Endothelial cell of umbilical vein (primary cell): ENCODE measurements at regions not wholly inside any gene's neighbourhood (a gene's known extent, or its start where the extent isn't known, plus 50 kb on each side); places are given as distances from the start of the nearest gene placed in this dataset.

Experiments used
- EZH2 ChIP-seq: IDR thresholded peaks from 2 replicates; pipeline ENCODE4 v1.6.1; 2012; ENCODE audit warnings: borderline replicate concordance, low read depth, mild to moderate bottlenecking, moderate library complexity, low read length, inconsistent platforms; ENCODE audit not compliant: severe bottlenecking
- JUN ChIP-seq: IDR thresholded peaks from 2 replicates; pipeline ENCODE4 v1.6.1; 2011; ENCODE audit warnings: borderline replicate concordance, low read depth; ENCODE audit not compliant: insufficient read length, insufficient read depth
- POLR2A ChIP-seq: IDR thresholded peaks from 2 replicates; pipeline ENCODE4 v1.6.1; 2012; ENCODE audit warnings: low read depth, mild to moderate bottlenecking, control low read depth, low read length
- POLR2AphosphoS5 ChIP-seq: IDR thresholded peaks from 2 replicates; pipeline ENCODE4 v1.6.1; 2012; ENCODE audit warnings: low read depth, mild to moderate bottlenecking, control low read depth, low read length, moderate library complexity; ENCODE audit not compliant: insufficient read depth
- TF ChIP-seq, protein P1 (sequence below), 2 donors: IDR thresholded peaks; 1 replicate in 1 of 2; 2 replicates in 1 of 2; pipeline ENCODE4 v1.5.1; 2011; ENCODE audit warnings: low read length in 2 of 2, mild to moderate bottlenecking in 2 of 2, moderate library complexity in 2 of 2, control low read depth in 1 of 2, inconsistent platforms in 1 of 2, low read depth in 1 of 2; ENCODE audit not compliant: insufficient read depth in 1 of 2; ENCODE audit errors: extremely low read depth in 1 of 2
- TF ChIP-seq, protein P2 (sequence below): IDR thresholded peaks from 2 replicates; pipeline ENCODE4 v1.6.1; 2011; ENCODE audit not compliant: insufficient read depth, insufficient read length

DNA sequence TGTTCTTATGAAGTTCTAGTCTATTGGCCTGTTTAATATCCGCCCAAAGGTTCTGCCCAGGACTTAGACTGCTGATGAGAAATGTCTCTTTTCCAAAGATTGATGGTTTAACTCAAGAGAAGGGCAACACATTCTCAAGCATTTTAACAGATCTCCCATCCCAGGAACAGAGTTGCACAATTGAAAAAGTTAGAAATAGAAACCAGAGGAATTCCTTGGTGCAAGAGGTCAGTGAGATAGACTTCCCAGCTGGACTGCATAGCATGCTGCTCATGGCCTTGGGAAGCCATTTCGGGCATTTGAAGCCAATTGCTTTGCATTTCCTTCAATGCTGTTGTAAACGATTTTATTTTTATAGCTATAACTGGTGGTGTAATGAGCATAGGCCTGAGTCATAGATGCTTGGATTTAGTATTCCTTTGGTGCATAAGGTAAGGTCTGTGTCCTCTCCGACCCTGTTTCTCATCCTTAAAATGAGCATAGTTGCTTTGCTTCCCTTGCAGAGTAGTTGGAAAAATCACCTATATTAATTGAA lies 292.2 kb upstream of the JAG1 start:
- TF ChIP-seq, protein P1, sequence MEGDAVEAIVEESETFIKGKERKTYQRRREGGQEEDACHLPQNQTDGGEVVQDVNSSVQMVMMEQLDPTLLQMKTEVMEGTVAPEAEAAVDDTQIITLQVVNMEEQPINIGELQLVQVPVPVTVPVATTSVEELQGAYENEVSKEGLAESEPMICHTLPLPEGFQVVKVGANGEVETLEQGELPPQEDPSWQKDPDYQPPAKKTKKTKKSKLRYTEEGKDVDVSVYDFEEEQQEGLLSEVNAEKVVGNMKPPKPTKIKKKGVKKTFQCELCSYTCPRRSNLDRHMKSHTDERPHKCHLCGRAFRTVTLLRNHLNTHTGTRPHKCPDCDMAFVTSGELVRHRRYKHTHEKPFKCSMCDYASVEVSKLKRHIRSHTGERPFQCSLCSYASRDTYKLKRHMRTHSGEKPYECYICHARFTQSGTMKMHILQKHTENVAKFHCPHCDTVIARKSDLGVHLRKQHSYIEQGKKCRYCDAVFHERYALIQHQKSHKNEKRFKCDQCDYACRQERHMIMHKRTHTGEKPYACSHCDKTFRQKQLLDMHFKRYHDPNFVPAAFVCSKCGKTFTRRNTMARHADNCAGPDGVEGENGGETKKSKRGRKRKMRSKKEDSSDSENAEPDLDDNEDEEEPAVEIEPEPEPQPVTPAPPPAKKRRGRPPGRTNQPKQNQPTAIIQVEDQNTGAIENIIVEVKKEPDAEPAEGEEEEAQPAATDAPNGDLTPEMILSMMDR (IDR thresholded peaks at IDR 0.05; ENCODE audit: extremely low read depth in 1 of 2, insufficient read depth in 1 of 2, low read depth in 1 of 2, low read length in 2 of 2), result no peak
- no peak for TF ChIP-seq EZH2
- no peak for TF ChIP-seq JUN
- TF ChIP-seq POLR2A, result no peak
- TF ChIP-seq POLR2AphosphoS5, result no peak
- TF ChIP-seq, protein P2, sequence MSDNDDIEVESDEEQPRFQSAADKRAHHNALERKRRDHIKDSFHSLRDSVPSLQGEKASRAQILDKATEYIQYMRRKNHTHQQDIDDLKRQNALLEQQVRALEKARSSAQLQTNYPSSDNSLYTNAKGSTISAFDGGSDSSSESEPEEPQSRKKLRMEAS, result no peak
